Activated naive CD4-positive, alpha-beta T cell treated with anti-CD3 and anti-CD28 coated beads, Interleukin-2, amount 10 ng/mL, durations not matched to agents 7 days and 5 days (primary cell): ENCODE measurements at regions not wholly inside any gene's neighbourhood (a gene's known extent, or its start where the extent isn't known, plus 50 kb on each side); places are given as distances from the start of the nearest gene placed in this dataset.

Experiments used
- CTCF ChIA-PET: fragments of 350-600 bp; sonication (Branson Sonifier 250); formaldehyde crosslinking; loops from one replicate; lab custom pipeline; 2021; ENCODE audit warnings: antibody characterized with exemption; lab: Charles Lee
- DNase-seq: peaks from one replicate; pipeline ENCODE4 v3.0.0-alpha.2; 2020
- H3K27ac Mint-ChIP-seq: one replicate; pipeline ENCODE4 v1.8.0; 2021; ENCODE audit warnings: mild to moderate bottlenecking, moderate library complexity, mixed read lengths
- H3K27me3 Mint-ChIP-seq: one replicate; pipeline ENCODE4 v1.8.0; 2021; ENCODE audit warnings: mild to moderate bottlenecking, mixed read lengths
- H3K36me3 Mint-ChIP-seq: one replicate; pipeline ENCODE4 v1.8.0; 2021; ENCODE audit warnings: mixed read lengths
- H3K4me1 Mint-ChIP-seq: one replicate; pipeline ENCODE4 v1.8.0; 2021; ENCODE audit warnings: mixed read lengths
- H3K4me3 Mint-ChIP-seq: one replicate; pipeline ENCODE4 v1.8.0; 2021; ENCODE audit warnings: mild to moderate bottlenecking, moderate library complexity, mixed read lengths
- H3K9me3 Mint-ChIP-seq: one replicate; pipeline ENCODE4 v1.8.0; 2021; ENCODE audit warnings: mixed read lengths

DNA sequence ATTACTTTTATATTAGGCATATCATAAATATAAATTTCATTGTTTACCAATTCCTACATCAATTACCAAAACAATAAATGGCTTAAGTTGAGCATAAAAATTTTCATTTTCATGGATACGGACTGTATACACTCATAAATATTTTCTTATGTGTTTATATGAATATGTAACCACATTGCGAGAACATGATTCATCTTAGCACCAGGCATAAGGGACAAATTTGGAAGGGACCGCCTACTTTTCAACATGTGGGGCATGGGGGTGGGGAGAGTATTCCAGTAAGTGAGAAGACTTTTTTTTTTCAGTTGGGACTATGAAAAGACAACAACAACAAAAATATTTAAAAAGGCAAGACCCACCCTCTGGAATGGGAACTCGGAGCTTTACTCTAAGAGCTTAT lies 296.1 kb downstream of the RAB38 start:
- H3K4me3 Mint-ChIP-seq, result no peak overlapping the region
- no peak overlapping the region for H3K27ac Mint-ChIP-seq
- no peaks in the 10 kb centered on the region for H3K36me3 Mint-ChIP-seq
- no peaks in the 10 kb centered on the region for H3K27me3 Mint-ChIP-seq
- H3K9me3 Mint-ChIP-seq, result no peaks in the 10 kb centered on the region
- no peaks in the 10 kb centered on the region for H3K4me1 Mint-ChIP-seq
- DNase-seq, result no peak
- CTCF ChIA-PET, result no interaction called here

DNA sequence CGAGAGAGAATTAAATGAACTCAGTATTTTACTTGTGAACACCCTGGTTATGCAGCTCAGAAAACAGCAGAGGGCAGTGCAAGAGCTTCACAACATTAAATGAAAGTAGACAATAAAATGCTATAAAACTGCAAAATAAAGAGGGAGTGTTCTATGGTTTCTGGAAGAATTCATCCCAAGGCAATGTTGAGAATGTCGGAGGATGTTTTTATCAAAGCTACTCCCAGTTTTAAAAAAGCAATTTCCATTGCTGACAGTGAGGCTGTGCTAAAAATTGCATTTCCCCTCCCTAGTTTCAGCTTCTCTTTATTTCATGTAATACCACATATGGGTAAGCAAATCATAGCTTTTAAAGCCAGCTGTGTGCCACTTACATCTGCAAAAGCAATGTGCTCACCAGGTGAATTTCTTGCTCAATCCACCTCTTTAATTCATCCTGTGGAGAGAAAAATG lies 296.8 kb downstream of the RAB38 start:
- Mint-ChIP-seq H3K27me3 (no peaks in the 10 kb centered on the region), H3K9me3 (no peaks in the 10 kb centered on the region), H3K36me3 (no peaks in the 10 kb centered on the region), H3K4me3 (no peak overlapping the region), H3K4me1 (no peaks in the 10 kb centered on the region), H3K27ac (no peak overlapping the region)
- DNase-seq, result no peak
- CTCF ChIA-PET, result no interaction called here

DNA sequence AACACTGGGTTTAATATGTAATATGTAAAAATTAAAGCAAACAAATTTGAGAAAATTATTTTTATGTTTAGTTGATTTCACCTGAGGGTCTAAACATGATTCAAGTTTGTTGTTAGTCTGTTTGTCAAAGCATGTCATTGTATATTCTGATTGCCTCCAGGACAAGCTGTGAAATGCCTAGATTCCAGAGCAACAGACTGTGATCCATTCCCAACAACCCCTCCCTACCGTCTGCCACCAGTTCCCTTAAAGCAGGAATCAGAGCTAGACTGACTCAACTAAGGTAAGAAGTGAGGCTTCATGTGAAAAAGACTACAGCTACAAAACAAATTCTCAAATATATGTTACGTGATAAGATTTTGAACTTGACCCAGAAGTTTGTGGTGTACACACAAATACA lies 304.2 kb downstream of the RAB38 start:
- no peak overlapping the region for H3K27ac Mint-ChIP-seq
- no peak overlapping the region for H3K4me3 Mint-ChIP-seq
- H3K4me1 Mint-ChIP-seq, result no peaks in the 10 kb centered on the region
- DNase-seq, result no peak
- no peaks in the 10 kb centered on the region for H3K27me3 Mint-ChIP-seq
- CTCF ChIA-PET, result no interaction called here
- H3K9me3 Mint-ChIP-seq, result no peaks in the 10 kb centered on the region
- H3K36me3 Mint-ChIP-seq, result no peaks in the 10 kb centered on the region

DNA sequence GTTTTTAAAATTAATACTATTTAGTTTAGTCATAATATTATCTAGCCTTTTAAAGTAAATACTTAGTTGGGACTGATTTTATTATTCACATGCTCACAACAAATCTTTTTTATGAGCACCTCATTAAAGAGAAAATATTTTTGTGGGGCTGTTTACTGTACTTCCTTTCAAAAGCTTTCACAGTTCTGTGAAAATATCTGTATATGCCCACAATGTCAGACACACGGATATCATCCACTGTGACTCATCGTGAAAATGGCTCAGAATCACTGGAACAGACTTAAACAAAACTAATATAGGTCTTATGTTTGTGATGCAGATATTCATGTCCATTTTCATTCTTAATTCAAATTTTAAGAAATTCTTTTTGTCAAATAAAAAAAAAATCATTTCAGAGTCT lies 305.2 kb downstream of the RAB38 start:
- H3K27me3 Mint-ChIP-seq, result no peaks in the 10 kb centered on the region
- no peaks in the 10 kb centered on the region for H3K9me3 Mint-ChIP-seq
- H3K27ac Mint-ChIP-seq, result no peak overlapping the region
- H3K36me3 Mint-ChIP-seq, result no peaks in the 10 kb centered on the region
- H3K4me3 Mint-ChIP-seq, result no peak overlapping the region
- CTCF ChIA-PET, result no interaction called here
- no peak for DNase-seq
- no peaks in the 10 kb centered on the region for H3K4me1 Mint-ChIP-seq

DNA sequence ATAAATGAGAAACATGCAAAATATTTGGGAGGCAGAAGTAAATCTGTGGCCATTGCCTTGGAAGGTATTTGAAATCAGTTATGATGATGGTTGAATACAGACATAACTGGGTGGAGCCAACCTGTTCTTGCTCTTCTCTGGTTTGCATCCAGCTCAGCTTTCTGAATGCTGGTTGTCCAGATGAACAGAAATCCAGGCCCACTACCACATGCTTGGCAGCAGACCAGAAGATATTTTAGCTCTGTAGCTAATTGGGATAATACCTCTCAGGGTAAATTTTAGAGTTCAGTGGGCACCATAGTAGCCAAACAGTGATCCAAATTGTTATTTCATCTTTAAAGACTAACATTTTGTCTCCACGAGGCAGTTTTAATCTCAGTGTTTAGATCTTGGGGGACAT lies 308.3 kb downstream of the RAB38 start:
- Mint-ChIP-seq H3K9me3 (no peaks in the 10 kb centered on the region), H3K36me3 (no peaks in the 10 kb centered on the region), H3K27me3 (no peaks in the 10 kb centered on the region), H3K4me3 (no peak overlapping the region), H3K4me1 (no peaks in the 10 kb centered on the region), H3K27ac (no peak overlapping the region)
- DNase-seq, result no peak
- CTCF ChIA-PET, result no interaction called here

DNA sequence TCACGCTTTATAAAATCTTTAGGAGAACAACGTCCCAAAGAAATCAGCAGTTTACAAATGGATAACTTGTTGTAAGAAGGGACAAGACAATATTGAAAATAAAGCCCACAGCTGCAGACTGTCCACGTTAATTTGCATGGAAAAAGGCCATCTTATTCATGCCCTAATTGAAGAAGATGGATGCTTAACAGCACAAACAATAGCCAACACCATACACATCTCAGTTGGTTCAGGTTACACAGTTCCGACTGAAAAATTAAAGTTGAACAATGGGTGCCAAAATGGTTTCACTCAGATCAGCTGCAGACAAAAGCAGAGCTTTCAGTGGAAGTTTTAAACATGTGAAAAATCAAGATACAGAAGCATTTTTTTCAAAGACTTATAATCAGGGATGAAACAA lies 314.2 kb downstream of the RAB38 start:
- H3K4me3 Mint-ChIP-seq, result no peak overlapping the region
- no peak overlapping the region for H3K27ac Mint-ChIP-seq
- H3K36me3 Mint-ChIP-seq, result no peaks in the 10 kb centered on the region

DNA sequence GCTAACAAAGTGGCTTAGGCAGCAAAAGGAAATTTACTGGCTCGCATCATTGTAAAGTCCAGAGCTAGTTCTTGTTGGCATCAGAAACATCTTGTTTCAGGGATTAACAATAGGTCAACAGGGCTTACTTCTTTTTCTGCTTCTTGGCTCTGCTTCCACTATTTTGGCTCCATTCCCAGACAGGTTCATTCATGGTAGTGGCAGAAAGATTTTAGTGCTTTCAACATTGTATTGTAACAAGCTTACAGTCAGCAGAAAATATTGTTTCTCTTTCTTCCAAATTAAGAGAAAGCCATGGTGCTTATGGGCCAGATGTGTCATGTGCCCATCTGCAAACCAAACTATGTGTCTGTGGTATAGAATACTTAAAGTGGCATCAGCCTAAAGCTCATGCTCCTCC lies 315.6 kb downstream of the RAB38 start:
- CTCF ChIA-PET, result no interaction called here
- H3K27ac Mint-ChIP-seq, result no peak overlapping the region
- no peak overlapping the region for H3K4me3 Mint-ChIP-seq
- no peak for DNase-seq
- H3K9me3 Mint-ChIP-seq, result no peaks in the 10 kb centered on the region
- H3K4me1 Mint-ChIP-seq, result no peaks in the 10 kb centered on the region
- H3K27me3 Mint-ChIP-seq, result no peaks in the 10 kb centered on the region
- H3K36me3 Mint-ChIP-seq, result no peaks in the 10 kb centered on the region

More for the DNA sequence above, 314.2 kb downstream of the RAB38 start:
- CTCF ChIA-PET, result no interaction called here
- H3K9me3 Mint-ChIP-seq, result no peaks in the 10 kb centered on the region
- H3K4me1 Mint-ChIP-seq, result no peaks in the 10 kb centered on the region
- no peaks in the 10 kb centered on the region for H3K27me3 Mint-ChIP-seq
- no peak for DNase-seq

DNA sequence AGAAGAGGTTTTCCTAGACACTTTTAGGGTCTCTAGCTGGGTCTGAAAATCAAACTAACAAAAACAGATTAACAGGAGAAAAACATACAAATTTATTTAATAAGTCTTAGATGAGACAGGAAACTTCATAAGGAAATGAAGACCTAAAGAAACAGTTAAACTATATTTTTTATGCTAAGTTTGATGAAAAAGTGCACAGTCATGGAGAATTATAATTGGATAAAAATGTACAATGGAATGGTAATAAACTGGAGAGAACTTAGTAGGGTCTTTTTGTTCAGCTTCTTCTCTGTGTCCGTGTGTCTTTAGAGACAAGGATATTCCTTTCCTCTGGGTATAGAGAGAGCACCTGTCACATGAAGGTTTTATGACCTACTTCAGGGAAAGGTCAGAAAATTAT lies 323.4 kb downstream of the RAB38 start:
- Mint-ChIP-seq H3K4me1 (no peaks in the 10 kb centered on the region), H3K9me3 (no peaks in the 10 kb centered on the region), H3K36me3 (no peaks in the 10 kb centered on the region), H3K4me3 (no peak overlapping the region), H3K27me3 (no peaks in the 10 kb centered on the region), H3K27ac (no peak overlapping the region)
- no peak for DNase-seq
- CTCF ChIA-PET, result no interaction called here

DNA sequence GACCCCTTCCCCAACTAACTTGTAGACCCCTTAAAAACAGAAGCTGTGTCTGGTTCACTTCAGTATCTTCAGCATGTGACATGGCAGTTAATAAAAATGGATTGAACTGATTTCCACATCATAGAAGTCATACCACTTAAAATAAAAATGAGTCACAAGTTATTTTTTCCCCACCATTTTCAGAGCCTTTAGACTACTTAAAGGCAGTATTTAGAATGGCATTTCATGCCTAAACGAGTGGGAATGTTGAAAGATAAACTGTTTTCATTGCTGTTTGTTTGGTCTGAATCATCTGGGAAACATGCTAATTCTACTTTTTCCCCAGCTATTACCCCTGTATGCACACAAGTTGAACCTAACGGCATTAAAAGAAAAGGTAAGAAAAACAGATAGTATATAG lies 324.0 kb downstream of the RAB38 start:
- no peak for DNase-seq
- Mint-ChIP-seq H3K27ac (no peak overlapping the region), H3K27me3 (no peaks in the 10 kb centered on the region), H3K36me3 (no peaks in the 10 kb centered on the region), H3K4me3 (no peak overlapping the region), H3K4me1 (no peaks in the 10 kb centered on the region), H3K9me3 (no peaks in the 10 kb centered on the region)
- CTCF ChIA-PET, result no interaction called here

DNA sequence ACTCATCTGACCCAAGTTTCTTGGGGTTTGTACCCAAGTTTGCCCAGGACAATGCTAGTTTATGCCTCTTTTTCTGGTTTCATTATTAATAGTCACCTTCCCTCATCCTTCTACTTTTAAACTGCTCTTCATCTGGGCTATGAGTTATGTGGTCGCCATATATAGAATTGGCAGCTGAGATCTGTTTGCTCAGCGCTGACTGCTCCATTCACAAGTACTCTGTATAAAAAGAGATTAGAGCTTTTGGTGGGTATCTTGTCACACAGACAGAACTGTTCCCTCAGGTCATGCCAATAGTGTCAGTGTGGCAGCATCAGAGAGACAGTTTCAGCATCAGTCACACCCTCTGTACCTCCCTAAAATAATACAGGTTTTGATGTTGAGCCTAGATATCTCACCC lies 326.0 kb downstream of the RAB38 start:
- CTCF ChIA-PET, result no interaction called here
- Mint-ChIP-seq H3K27me3 (no peaks in the 10 kb centered on the region), H3K4me3 (no peak overlapping the region), H3K27ac (no peak overlapping the region), H3K4me1 (no peaks in the 10 kb centered on the region), H3K36me3 (no peaks in the 10 kb centered on the region), H3K9me3 (no peaks in the 10 kb centered on the region)
- DNase-seq, result no peak

DNA sequence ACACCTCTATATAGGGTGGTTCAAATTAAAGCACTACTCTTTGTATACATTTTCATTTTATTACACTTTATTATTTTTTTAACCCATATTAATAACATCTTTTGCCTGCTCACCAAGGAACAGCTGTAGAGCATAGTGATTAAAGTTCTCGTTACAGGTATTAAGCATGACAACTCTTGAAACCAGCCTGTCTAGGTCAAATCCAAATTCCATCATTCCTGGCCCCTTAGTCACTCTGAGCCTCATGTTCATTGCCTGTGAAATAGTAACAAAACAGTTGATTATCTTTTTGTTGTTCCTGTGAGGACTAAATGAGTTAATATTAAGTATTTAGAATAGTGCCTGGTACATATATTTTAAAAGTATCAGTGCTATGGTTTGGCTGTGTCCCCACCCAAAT lies 334.5 kb downstream of the RAB38 start:
- Mint-ChIP-seq H3K4me1 (no peaks in the 10 kb centered on the region), H3K27ac (no peak overlapping the region), H3K9me3 (peaks cover 2% of the 10 kb centered on the region), H3K27me3 (no peaks in the 10 kb centered on the region), H3K4me3 (no peak overlapping the region), H3K36me3 (no peaks in the 10 kb centered on the region)
- no peak for DNase-seq
- CTCF ChIA-PET, result no interaction called here

DNA sequence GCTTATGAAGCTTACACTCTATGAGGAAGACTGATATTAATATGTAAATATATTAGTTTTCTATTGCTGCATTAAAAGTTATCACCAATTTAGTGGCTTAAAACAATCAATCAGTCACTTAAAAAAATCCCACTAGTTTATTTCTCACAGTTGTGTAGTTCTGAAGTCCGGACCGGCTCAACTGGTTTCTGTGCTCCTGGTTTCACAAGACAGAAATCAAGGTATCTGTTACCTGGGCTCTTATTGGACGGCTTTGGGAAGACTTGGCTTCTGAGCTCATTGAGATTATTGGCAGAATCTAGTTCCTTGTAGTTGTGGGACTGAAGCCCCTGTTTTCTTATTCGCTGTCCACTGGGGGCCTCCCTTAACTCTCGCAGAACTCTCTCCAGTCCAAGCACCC lies 343.0 kb downstream of the RAB38 start:
- DNase-seq, result no peak
- Mint-ChIP-seq H3K9me3 (no peaks in the 10 kb centered on the region), H3K27ac (no peak overlapping the region), H3K36me3 (no peaks in the 10 kb centered on the region), H3K4me3 (no peak overlapping the region), H3K4me1 (no peaks in the 10 kb centered on the region), H3K27me3 (no peaks in the 10 kb centered on the region)
- CTCF ChIA-PET, result no interaction called here

DNA sequence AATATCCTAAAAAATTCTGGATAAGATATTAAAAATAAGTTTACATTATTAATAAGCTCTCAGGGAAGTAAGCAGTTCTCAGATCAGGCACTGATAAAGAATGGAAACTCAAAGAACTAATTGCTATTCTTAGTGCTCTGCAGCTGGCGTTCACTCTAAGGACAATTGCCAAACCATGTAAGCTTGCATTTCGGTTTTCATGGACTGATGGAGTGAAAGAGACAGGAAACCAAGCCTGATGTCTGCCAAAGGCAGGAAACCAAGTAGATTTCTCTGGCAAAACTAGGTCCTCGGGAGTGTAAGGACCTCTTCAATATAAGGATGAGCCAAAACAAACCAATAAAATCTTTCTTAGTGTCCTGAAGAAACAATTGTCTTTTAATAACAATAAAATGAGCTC lies 355.2 kb downstream of the RAB38 start:
- DNase-seq, result no peak
- no peaks in the 10 kb centered on the region for H3K4me1 Mint-ChIP-seq
- H3K27ac Mint-ChIP-seq, result no peak overlapping the region
- H3K27me3 Mint-ChIP-seq, result no peaks in the 10 kb centered on the region
- no peak overlapping the region for H3K4me3 Mint-ChIP-seq
- H3K9me3 Mint-ChIP-seq, result no peaks in the 10 kb centered on the region
- CTCF ChIA-PET, result no interaction called here
- H3K36me3 Mint-ChIP-seq, result no peaks in the 10 kb centered on the region

DNA sequence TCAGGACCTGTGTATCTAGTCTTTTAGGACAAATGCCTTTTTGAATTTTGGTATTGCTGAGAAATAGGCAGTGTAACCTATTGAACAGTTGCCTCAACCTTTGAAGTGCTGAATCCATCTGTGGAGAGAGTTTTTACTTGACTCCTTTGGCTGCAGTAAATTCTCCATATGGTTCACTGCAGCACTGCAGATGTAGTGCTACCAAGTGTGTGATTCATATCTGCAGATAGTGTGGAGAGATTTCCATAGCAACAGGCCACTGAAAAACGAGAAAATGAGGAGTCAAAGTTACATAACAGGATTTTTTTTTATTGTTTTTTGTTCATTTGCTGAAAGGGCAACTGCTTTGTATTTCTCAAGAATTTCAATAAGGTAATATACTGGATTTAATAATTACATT lies 356.1 kb downstream of the RAB38 start:
- Mint-ChIP-seq H3K9me3 (no peaks in the 10 kb centered on the region), H3K27ac (no peak overlapping the region), H3K4me1 (no peaks in the 10 kb centered on the region), H3K27me3 (no peaks in the 10 kb centered on the region), H3K4me3 (no peak overlapping the region), H3K36me3 (no peaks in the 10 kb centered on the region)
- no peak for DNase-seq
- CTCF ChIA-PET, result no interaction called here

DNA sequence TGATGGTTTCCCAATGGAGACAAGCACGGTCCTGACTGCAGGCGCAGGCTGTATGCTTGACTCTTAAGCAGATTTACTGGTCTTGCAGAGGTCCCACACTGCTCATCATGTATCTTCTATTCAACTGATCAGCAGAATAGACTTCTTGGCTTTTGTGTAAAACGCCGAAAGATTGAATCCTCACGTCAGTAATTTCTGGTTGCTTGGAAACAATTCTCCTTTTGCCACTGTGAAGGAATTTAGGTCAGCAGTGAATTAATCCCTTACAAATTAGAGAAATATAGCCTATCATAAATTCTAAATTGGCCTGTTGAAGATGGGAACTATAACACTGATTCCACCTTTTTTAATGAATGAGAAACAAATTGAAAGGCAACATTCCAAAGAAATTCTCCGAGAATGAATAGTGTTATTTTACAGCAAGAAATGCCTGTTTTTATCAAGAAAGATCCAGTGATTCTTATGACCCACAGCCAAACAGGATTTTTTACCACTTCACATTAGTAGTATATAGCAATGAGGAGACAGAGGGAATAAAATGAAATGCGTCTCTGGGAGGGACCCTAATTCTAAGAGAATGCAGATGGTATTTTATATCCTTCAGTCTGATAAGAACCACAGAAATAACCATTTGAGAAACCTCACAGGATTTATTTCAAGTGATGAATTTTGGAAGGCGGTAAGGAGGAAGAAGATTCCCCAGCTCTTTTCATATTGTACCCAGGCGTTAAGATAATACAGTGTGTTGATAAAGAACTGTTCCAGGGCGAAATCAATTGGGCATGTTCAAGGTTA lies 362.5 kb downstream of the RAB38 start:
- Mint-ChIP-seq H3K9me3 (no peaks in the 10 kb centered on the region), H3K4me1 (no peaks in the 10 kb centered on the region), H3K36me3 (no peaks in the 10 kb centered on the region), H3K27ac (no peak overlapping the region), H3K27me3 (no peaks in the 10 kb centered on the region), H3K4me3 (no peak overlapping the region)
- CTCF ChIA-PET, result no interaction called here
- DNase-seq, result no peak

DNA sequence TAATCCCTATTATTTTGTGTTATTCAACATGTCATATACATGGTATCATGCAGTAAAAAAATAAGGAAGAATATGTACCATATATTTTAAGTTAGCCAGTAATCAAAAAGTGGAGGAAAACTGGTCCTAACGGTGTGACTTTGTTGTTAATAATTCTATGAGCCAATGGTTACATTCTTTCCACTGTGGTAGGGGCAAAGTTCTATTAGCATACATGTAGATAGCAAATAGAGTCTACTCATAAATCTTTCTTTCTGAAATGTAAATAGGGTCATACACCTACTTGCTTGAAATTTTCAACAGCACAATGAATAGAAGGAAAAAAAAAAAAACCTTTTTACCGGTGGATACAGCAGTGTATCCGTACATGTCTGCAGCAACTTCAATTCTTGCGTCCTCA lies 364.8 kb downstream of the RAB38 start:
- no peaks in the 10 kb centered on the region for H3K4me1 Mint-ChIP-seq
- H3K9me3 Mint-ChIP-seq, result no peaks in the 10 kb centered on the region
- DNase-seq, result no peak
- H3K36me3 Mint-ChIP-seq, result no peaks in the 10 kb centered on the region
- no peak overlapping the region for H3K27ac Mint-ChIP-seq
- CTCF ChIA-PET, result no interaction called here
- no peak overlapping the region for H3K4me3 Mint-ChIP-seq
- no peaks in the 10 kb centered on the region for H3K27me3 Mint-ChIP-seq
